Immature natural killer cell (primary cell): ENCODE measurements at regions not wholly inside any gene's neighbourhood (a gene's known extent, or its start where the extent isn't known, plus 50 kb on each side); places are given as distances from the start of the nearest gene placed in this dataset.

Experiments
- DNase-seq, 3 donors: peaks; one replicate each; pipeline ENCODE4 v3.0.0; 2022; ENCODE audit warnings: mixed read lengths in 1 of 3
- H3K27ac Mint-ChIP-seq, 6 donors: one replicate each; pipeline ENCODE4 v1.8.0; 2020; ENCODE audit warnings: mixed read lengths in 6 of 6, mild to moderate bottlenecking in 5 of 6, inconsistent platforms in 4 of 6, moderate library complexity in 3 of 6
- H3K27me3 Mint-ChIP-seq, 3 donors: one replicate each; pipeline ENCODE4 v1.8.0; 2020 to 2021; ENCODE audit warnings: low read depth in 3 of 3, mild to moderate bottlenecking in 3 of 3, mixed read lengths in 3 of 3, moderate library complexity in 3 of 3, inconsistent platforms in 1 of 3
- H3K36me3 Mint-ChIP-seq, 3 donors: one replicate each; pipeline ENCODE4 v1.8.0; 2020; ENCODE audit warnings: mixed read lengths in 3 of 3, inconsistent platforms in 2 of 3, mild to moderate bottlenecking in 2 of 3
- H3K4me1 Mint-ChIP-seq, 2 donors: one replicate each; pipeline ENCODE4 v1.8.0; 2020; ENCODE audit warnings: inconsistent platforms in 2 of 2, mild to moderate bottlenecking in 2 of 2, mixed read lengths in 2 of 2, moderate library complexity in 1 of 2
- H3K4me3 Mint-ChIP-seq, 5 donors: one replicate each; pipeline ENCODE4 v1.8.0; 2020; ENCODE audit warnings: mild to moderate bottlenecking in 5 of 5, mixed read lengths in 5 of 5, inconsistent platforms in 3 of 5, moderate library complexity in 3 of 5
- H3K9me3 Mint-ChIP-seq, 6 donors: one replicate each; pipeline ENCODE4 v1.8.0; 2020; ENCODE audit warnings: mild to moderate bottlenecking in 6 of 6, mixed read lengths in 6 of 6, inconsistent platforms in 4 of 6, moderate library complexity in 3 of 6

DNA sequence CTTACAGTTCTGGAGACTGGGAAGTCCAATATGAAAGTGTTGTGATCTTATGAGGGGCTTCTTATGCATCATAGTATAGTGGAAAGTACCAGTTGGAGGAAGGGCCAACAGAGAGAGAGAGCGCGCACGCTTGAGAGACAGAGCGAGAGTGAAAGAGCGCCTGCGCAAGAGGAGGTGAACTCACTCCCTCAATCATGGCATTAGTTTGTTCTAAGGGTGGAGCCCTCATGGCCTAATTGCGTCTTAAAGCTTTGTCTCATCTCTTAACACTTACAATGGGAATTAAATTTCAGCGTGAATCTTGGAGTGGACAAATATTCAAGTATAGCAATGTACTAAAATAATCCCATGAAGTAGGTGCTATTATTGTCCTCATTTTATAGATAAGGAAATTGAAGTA lies 303.2 kb downstream of the OSTF1 start:
- Mint-ChIP-seq H3K27me3 (peaks cover 2 to 6% (median 3%) of the 10 kb centered on the region in 3 donors), H3K9me3 (peaks cover 0 to 11% (median 8%) of the 10 kb centered on the region in 6 donors), H3K36me3 (no peaks in the 10 kb centered on the region), H3K4me1 (no peaks in the 10 kb centered on the region), H3K4me3 (no peak overlapping the region), H3K27ac (no peak overlapping the region)
- no peak for DNase-seq

DNA sequence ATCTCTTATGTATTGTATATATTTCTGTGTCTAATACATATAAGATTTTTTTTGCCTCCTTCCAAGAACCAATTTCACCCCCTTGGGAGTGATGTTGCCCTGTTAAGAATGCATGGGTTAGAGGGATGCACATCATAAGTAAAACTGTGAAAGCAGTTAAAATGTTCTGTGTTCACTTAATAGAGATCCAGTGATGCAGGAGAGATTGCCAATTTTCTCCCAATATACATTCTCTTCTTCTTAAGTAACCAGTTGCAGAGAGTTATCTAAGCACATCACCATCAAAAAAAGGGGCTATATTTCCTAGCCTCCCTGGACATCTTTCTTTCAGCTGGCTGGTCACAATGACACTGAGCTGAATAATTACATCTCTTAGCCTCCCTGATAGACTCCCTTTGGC lies 307.0 kb downstream of the OSTF1 start:
- peaks cover 0 to 14% (median 5%) of the 10 kb centered on the region in 6 donors for H3K9me3 Mint-ChIP-seq
- H3K27me3 Mint-ChIP-seq, result peaks cover 1 to 5% (median 1%) of the 10 kb centered on the region in 3 donors
- no peak overlapping the region for H3K27ac Mint-ChIP-seq
- DNase-seq, result no peak
- no peaks in the 10 kb centered on the region for H3K36me3 Mint-ChIP-seq
- H3K4me1 Mint-ChIP-seq, result no peaks in the 10 kb centered on the region
- no peak overlapping the region for H3K4me3 Mint-ChIP-seq

DNA sequence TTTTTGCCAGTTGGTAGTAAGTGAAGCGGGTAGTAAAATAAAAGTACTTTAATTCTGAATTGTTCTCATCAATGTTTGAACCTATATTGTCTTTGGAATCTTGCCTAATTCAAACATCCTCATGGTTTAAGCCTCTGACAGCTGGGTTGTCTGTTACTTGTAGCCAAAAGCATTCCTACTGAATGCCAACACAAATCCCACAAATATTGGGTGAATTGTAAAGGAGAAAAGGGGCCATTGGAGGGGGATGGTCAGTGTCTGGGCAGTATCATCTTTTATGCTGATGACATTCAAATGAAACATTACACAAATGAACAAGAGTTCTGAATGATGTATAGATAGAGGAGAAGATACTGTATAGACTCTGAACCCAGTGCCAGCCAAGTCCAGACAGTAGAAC lies 309.5 kb downstream of the OSTF1 start:
- peaks cover 0 to 5% (median 1%) of the 10 kb centered on the region in 3 donors for H3K27me3 Mint-ChIP-seq
- peaks cover 0 to 17% (median 2%) of the 10 kb centered on the region in 6 donors for H3K9me3 Mint-ChIP-seq
- no peaks in the 10 kb centered on the region for H3K36me3 Mint-ChIP-seq
- no peak overlapping the region for H3K4me3 Mint-ChIP-seq
- H3K4me1 Mint-ChIP-seq, result no peaks in the 10 kb centered on the region
- H3K27ac Mint-ChIP-seq, result no peak overlapping the region
- DNase-seq, result no peak

DNA sequence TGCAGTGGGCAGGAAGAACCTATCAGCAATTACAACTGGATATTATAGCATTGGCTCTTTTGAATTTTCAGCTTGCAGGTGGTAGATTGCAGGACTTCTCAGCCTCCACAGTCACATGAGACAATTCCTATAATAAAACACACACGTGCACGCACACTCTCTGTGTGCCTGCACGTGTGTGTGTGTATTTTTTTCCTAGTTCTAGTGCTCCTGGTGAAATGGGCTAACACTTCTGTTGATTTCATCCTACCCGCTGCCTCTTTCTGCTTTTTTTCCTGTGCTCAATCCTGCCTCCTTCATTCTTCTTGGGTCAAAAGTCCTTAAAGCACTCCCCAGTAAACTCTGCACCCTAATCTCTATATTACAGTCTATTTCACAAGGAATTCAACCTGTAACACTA lies 320.1 kb downstream of the OSTF1 start:
- Mint-ChIP-seq H3K27me3 (peaks cover 0 to 8% (median 6%) of the 10 kb centered on the region in 3 donors), H3K27ac (no peak overlapping the region), H3K9me3 (peaks cover 0 to 23% (median 2%) of the 10 kb centered on the region in 6 donors), H3K36me3 (no peaks in the 10 kb centered on the region), H3K4me1 (no peaks in the 10 kb centered on the region), H3K4me3 (no peak overlapping the region)
- DNase-seq, result no peak

DNA sequence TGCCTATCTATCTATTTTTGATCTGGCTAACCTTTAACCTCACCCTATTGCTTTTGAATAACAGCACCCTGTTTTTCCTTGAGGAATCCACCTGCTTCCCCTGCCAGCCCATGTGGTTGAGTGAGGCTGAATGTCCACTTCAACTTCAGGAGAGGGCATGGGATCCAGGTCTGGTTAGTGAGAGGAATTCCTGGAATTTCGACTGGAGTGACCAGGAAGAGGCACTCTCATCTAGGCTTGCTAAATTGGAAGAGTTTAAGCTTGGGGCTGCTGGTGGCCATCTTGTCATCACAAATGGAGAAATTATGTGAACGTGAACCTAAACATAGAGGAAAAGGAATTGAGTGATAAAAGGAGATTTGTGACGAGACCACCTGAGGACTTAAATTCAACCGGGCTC lies 322.1 kb downstream of the OSTF1 start:
- no peaks in the 10 kb centered on the region for H3K4me1 Mint-ChIP-seq
- H3K36me3 Mint-ChIP-seq, result no peaks in the 10 kb centered on the region
- no peak overlapping the region for H3K27ac Mint-ChIP-seq
- DNase-seq, result no peak
- peaks cover 0 to 23% (median 2%) of the 10 kb centered on the region in 6 donors for H3K9me3 Mint-ChIP-seq
- H3K4me3 Mint-ChIP-seq, result no peak overlapping the region
- H3K27me3 Mint-ChIP-seq, result peaks cover 0 to 8% (median 4%) of the 10 kb centered on the region in 3 donors

DNA sequence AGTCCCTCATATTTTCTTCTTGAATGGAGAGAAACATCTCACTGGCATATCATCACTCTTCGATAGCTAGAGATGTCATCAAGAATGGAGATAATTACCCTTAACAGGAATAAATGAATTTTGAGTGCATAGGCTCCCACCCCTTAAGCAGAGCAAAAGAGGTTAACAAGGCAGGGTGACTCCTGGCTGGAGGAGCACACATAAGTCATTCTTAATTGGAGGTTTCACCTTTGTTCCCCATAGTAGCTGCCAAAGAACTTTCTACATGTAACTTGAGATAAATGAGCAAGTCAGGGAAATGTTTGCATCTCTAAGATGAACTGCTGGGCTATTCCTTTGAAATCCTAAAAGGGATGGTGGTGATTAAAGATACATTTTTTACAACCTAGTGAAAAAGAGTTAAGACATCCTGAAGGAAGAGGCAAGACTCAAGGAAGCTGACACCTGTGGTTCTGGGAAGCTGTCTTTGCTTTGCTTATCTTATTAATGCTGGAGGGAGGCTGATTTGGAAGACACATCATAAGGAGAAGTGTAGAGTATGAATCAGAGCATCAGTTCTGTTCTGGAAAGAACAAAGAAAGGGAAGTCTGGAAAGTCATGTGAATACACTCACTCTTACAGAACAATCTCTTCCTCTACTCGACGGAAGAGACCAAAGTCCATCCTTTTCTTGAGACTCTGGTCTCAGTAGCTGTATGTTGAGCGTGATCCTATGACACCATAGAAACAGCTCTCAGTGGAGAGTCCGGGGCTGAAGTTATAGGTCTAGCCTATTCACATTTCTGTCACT lies 326.3 kb downstream of the OSTF1 start:
- peaks cover 0 to 6% (median 1%) of the 10 kb centered on the region in 6 donors for H3K9me3 Mint-ChIP-seq

DNA sequence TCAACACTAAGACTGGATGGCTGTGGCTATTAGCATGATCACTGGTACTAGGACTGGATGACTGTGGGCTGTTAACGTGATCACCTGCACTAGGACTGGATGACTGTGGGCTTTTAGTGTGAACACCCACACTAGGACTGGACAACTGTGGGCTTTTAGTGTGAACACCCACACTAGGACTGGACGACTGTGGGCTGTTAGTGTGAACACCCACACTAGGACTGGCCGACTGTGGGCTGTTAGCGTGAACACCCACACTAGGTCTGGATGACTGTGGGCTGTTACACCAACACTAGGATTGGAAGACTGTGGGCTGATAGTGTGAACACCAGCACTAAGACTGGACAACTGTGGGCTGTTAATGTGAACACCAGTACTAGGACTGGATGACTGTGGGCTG lies 329.2 kb downstream of the OSTF1 start:
- H3K27ac Mint-ChIP-seq, result no peak overlapping the region
- peaks cover 0 to 4% (median 0%) of the 10 kb centered on the region in 6 donors for H3K9me3 Mint-ChIP-seq
- DNase-seq, result no peak
- no peaks in the 10 kb centered on the region for H3K36me3 Mint-ChIP-seq
- H3K4me3 Mint-ChIP-seq, result no peak overlapping the region
- H3K27me3 Mint-ChIP-seq, result peaks cover 0 to 2% (median 0%) of the 10 kb centered on the region in 3 donors
- H3K4me1 Mint-ChIP-seq, result no peaks in the 10 kb centered on the region

More for the DNA sequence above, 326.3 kb downstream of the OSTF1 start:
- no peaks in the 10 kb centered on the region for H3K4me1 Mint-ChIP-seq
- H3K27ac Mint-ChIP-seq, result no peak overlapping the region
- no peak for DNase-seq
- H3K36me3 Mint-ChIP-seq, result no peaks in the 10 kb centered on the region
- no peak overlapping the region for H3K4me3 Mint-ChIP-seq
- H3K27me3 Mint-ChIP-seq, result peaks cover 0 to 5% (median 0%) of the 10 kb centered on the region in 3 donors

DNA sequence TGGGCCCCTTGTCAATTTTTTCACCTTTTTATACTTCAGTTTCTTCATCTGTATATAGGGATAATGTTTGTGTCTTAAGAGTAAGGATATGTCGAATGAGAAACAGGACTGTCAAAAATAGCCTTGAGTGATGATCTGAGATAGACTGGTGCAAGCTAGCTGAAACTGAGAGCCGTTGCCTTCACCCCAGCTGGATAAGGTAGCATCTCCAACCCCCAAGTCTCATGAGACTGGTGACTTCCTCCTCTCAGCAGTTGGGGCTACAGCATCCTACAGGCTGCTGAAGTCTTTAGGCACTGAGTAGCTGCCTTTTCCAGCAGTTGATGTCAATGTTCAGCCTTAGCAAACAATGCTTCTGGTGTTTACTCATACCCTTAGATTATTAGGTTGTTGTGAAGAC lies 330.2 kb downstream of the OSTF1 start:
- H3K4me1 Mint-ChIP-seq, result no peaks in the 10 kb centered on the region
- H3K27me3 Mint-ChIP-seq, result no peaks in the 10 kb centered on the region
- no peak overlapping the region for H3K4me3 Mint-ChIP-seq
- no peaks in the 10 kb centered on the region for H3K36me3 Mint-ChIP-seq
- H3K9me3 Mint-ChIP-seq, result peaks cover 0 to 4% (median 0%) of the 10 kb centered on the region in 6 donors
- DNase-seq, result no peak
- no peak overlapping the region for H3K27ac Mint-ChIP-seq

DNA sequence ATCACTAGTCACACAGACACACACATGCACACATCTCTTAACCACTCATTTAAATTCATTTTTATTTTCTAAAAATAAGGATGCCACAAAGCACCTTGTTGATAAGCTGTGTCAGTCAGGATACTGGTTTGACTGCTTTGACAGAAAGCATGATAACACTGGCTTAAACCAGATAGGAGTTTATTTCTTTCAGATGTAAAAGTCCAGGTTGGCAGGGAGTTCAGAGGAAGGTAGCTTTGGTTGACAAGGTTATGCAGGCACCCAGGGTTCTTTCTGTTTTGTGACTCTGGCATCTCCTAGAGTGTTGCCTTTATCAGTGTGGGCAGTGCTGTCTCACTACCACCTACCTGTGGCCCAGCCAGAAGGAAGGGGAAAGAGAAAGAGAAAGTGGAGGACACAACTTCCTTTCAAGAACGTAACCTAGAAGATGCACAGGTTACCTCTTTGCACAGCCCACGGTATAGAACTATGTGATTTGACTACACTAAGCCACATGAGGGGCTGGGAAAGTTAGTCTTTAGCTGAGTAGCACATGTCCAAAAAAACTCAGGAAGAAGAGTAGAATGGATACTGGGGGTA lies 334.7 kb downstream of the OSTF1 start:
- Mint-ChIP-seq H3K27ac (no peak overlapping the region), H3K4me3 (no peak overlapping the region), H3K27me3 (peaks cover 0 to 2% (median 0%) of the 10 kb centered on the region in 3 donors), H3K9me3 (no peaks in the 10 kb centered on the region), H3K36me3 (no peaks in the 10 kb centered on the region), H3K4me1 (no peaks in the 10 kb centered on the region)
- DNase-seq, result no peak

DNA sequence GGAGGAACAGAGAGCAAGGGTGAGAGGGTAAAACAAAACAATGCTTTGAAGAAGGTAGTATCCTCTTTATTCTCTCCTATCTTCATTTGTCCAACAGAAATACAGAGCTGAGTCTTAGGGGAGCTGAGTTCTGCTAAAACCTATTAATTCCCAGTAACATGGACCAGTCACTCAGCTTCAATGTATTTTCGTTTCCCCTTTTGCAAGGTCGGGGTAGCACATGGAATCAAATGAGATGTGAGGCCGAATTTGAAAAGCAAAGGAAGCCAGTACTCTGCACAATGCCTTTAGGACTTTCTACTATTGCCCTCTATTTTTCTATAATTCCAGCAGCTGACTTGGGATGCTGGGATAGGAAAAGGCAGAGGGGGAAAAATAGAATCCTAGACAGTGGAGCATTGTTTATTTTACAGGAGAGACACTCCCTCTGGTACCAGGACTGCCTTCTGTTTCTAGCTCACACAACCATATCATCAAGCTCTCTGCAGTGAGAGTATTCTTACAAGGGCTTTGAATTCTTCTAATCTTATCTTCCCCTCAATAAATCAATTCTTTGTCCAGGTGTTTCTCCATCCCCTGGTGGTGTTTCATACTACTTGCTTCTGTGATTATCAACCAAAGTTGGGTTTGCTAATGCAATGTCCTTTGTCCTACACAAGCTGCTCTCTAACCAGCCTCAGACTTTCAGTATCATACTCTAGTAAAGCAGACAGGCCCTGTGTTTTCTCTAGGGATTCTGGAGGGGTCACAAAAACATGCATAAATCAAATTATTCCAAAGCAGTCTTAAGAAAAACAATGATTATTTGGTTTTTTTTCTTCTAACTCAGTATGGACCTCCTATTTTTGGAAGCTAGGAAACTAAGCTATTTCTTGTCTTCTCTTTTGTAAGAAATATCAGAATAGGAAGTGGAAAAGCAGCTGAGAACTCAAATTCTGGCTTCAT lies 341.5 kb downstream of the OSTF1 start:
- Mint-ChIP-seq H3K4me3 (no peak overlapping the region), H3K36me3 (no peaks in the 10 kb centered on the region), H3K27me3 (peaks cover 0 to 3% (median 2%) of the 10 kb centered on the region in 3 donors), H3K27ac (no peak overlapping the region), H3K9me3 (peaks cover 0 to 4% (median 0%) of the 10 kb centered on the region in 6 donors), H3K4me1 (no peaks in the 10 kb centered on the region)
- no peak for DNase-seq

DNA sequence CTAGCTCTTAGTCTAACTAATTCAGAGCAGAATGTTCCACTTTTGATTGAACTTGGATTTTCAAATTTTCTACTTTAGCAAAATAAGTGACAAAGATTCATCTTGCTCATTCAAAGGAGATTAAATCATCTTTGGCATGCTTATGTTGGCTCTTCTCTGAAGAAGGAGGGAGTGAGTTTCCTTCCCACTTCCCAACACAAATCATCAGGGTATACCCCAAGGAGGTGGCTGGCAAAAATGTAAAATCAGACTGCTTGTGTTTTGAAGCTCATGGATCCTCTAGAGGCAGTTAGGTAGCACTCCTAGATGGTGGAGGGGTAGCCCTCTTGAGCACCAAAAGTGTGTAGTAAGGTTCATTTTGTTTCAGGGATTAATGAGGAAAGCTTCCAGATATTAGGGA lies 343.1 kb downstream of the OSTF1 start:
- Mint-ChIP-seq H3K4me3 (no peak overlapping the region), H3K27ac (no peak overlapping the region), H3K27me3 (peaks cover 0 to 3% (median 2%) of the 10 kb centered on the region in 3 donors)

DNA sequence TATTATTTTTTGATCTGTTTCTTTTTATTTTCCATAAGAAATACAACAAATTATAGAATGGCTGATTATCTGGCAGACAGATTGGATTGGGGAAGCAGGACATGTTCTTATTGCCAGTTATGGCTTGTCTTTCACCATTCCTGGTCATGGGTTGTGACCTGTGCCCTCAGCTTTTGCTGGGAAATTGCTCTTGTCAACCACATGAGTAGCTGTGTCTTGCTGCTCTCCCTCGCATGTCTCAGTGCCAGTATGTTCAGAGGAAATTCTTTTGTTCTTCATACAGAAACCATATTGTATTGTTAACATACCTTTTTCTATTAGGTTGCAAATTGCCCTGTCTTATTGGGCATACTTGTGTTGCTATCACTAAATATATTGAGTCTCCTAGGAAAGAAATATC lies 344.1 kb downstream of the OSTF1 start:
- no peak overlapping the region for H3K4me3 Mint-ChIP-seq
- no peaks in the 10 kb centered on the region for H3K4me1 Mint-ChIP-seq
- no peaks in the 10 kb centered on the region for H3K36me3 Mint-ChIP-seq
- peaks cover 0 to 4% (median 0%) of the 10 kb centered on the region in 6 donors for H3K9me3 Mint-ChIP-seq
- H3K27ac Mint-ChIP-seq, result no peak overlapping the region
- H3K27me3 Mint-ChIP-seq, result peaks cover 0 to 3% (median 2%) of the 10 kb centered on the region in 3 donors
- no peak for DNase-seq

More for the DNA sequence above, 343.1 kb downstream of the OSTF1 start:
- Mint-ChIP-seq H3K9me3 (peaks cover 0 to 4% (median 0%) of the 10 kb centered on the region in 6 donors), H3K36me3 (no peaks in the 10 kb centered on the region), H3K4me1 (no peaks in the 10 kb centered on the region)
- DNase-seq, result no peak

DNA sequence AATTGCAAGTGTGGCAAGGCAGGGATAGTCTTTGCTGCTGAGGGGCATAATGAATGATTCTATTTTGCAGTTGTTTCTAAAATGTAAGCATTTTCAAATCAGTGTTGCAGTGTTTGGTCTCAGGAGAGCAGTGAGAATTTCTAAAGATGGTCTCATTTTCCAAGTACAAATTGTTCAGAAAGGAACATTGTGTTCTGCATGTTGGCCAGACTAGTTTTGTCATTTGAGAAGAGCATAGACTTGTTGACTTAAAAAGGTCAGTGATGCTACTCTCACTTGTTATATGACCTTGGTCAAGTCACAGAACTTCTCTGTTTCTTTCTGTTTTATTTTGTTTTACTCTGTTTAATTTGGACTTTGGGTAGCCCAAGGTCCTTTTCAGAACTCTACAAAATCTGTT lies 344.6 kb downstream of the OSTF1 start:
- Mint-ChIP-seq H3K9me3 (peaks cover 0 to 4% (median 0%) of the 10 kb centered on the region in 6 donors), H3K4me1 (no peaks in the 10 kb centered on the region), H3K4me3 (no peak overlapping the region), H3K27ac (no peak overlapping the region), H3K36me3 (no peaks in the 10 kb centered on the region), H3K27me3 (peaks cover 0 to 3% (median 2%) of the 10 kb centered on the region in 3 donors)
- no peak for DNase-seq
